ENCODE measurements at regions not wholly inside any gene's neighbourhood (a gene's known extent, or its start where the extent isn't known, plus 50 kb on each side); places are given as distances from the start of the nearest gene placed in this dataset.
"Not testable (repeated sequence)": the region's sequence is repeated elsewhere in the genome, so short reads cannot be mapped to it uniquely, and the experiment has no call there.

DNA sequence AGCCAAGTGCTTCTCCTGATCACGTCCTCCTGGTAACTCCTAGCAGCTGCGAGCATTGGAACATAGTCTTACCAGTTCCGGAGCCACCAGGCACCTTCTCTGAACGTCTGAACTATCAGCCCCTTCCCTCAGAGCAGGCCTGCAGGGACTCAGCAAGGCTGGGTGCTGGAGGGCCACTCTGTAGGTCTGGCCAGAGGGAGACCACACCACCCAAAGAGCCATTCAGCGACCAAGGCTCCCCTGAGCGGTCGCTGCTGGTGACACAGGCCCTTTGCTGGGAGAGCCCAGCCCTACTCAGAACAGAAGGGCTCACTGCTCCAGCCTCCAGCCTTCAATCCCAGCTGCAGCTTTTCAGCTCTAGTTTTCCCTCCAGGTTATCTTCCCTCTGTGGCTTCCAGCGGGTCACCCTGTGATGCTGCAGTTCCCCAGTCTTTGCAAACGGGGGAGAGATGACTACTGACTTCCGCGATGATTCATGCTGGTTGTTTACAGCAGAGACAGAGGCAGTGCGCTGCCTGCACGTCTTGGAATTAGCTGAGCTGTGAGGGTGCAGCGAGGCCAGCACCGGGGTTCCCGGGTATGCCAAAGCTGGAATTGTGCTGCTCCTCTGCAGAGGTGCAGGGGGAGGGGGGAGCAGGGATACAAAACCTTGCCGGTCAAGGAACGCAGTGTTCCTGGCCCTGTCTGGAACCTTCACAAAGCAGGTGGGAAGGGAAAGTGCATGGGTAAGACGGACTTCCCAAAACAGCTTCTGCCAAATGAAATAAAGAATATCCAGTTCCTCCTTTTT is 161.4 kb downstream of the LY86 start:
- no peak for DNase-seq (ENCODE audit: low read depth)

DNA sequence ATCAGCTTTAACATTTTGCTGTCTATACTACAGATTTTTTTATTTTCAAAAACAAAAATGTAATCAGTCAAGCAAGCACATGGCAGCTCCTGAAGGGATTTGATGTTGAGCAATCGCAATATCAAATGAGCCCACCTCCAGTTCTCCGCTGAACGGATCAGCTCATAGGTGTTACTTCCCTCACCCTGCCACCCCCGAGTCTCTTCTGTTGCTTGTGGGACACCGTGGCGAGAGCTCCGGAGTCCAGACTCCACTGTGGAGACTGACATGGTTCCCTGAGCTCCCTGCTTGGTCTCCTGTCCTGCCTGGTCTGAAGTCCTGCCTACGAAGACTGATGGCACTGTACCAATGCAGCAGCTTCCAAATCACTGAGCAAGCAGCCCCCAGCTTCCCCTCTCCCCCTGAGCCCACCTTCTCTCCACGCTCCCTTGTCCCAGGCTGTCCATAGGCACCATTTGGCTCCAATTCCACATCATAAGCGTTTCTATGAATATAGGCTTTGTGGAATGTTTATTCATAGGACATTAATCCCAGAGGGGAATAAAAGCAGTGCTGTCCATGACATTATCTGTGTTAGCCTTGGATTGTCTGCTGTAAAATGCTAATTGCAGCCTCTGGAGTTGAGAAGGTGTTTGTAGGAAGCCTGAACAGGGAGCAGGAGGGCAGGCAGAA is 162.2 kb downstream of the LY86 start:
- DNase-seq (ENCODE audit: low read depth), result no peak

DNA sequence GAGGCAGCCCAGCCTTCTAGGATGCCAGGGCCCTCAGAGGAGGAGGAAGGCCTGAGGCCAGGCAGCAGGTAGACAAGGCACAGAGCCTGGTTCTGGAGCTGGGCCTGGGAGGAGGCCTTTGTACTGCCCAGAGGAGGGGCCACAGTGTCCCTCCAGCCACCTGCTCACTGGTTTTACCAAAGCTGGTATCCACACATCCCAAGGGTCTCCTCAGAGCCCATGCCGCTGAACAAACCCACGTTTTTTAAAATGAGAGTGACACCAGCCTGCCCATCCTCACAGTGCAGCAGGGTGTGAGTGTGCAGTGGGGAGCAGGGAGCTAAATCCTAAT is 162.7 kb downstream of the LY86 start:
- DNase-seq (ENCODE audit: low read depth), result no peak

DNA sequence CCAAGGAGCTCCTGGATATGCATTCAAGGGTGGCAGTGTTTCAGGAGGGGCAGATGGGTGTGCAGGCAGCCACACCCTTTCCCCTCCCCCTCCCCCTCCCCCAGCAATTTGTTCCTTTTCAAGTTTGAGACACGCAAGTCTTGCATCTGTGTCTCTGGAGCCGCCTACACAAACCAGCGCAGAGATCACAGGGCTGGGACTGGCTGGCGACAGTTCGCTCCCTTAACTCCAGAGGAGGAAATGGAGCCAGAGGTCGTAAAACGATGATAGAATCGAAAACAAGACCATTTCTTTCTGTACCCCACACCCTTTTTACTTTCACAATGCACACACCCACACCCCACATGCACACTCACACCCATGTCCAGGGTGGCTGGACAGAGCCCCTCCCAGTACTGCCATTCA is 163.1 kb downstream of the LY86 start:
- peak; percentile 4 for DNase-seq (ENCODE audit: low read depth)

DNA sequence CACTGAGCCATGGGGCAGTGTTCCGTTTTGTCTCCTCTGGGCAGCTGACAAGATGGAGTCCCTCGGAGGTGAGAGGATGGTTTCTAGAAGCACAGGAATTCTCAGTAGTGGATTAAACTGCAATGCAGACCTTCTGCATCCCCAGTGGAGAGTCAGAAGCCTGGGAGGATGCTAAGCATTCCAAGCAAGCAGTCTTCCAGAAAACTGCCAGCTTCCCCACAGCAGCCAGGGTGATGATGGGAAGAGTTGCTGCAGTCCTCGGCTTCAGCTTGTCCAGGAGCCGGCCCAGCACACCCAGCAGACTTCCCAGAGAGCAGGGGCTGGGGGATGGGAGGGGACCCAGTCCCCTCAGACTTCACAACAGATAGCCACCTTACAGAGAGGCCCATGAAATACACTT is 163.6 kb downstream of the LY86 start:
- DNase-seq (ENCODE audit: low read depth), result no peak

DNA sequence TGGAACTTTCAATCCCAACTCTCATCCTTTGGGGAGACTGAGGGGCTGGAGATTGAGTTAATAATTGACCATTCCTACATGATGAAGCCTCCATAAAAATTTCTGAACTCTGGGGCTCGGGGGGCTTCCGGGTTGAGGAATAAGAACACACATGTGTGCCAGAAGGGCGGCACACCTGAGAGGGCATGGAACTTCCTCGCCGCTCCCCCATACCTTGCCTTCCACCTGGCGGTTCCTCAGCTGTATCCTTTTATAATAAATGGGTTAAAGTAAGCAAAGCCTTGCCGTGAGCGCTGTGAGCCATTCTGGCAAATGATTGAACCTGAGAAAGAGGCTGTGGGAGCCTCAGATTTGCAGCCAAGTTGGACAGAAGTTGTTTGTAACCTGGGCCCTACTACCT is 164.8 kb downstream of the LY86 start:
- no peak for DNase-seq (ENCODE audit: low read depth)

DNA sequence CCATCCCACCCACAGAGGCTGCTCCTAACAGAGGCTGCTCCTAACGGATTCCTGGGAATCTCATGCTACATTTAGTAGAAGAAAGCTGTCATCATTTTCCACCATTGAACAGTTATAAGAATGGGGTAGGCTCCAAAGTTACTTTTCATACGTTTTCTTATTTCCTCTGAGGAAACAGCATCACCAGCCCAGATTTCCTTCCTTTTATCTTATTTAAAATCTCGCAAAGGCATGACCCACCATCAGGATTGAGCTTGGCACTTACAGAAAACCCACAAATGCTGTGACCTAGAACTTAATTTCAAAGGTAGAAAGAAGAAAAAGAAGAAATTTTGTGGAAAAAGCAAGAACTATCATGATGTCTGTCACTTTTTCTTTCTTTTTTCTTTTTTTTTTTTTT is 168.0 kb downstream of the LY86 start:
- DNase-seq (ENCODE audit: low read depth), result no peak

DNA sequence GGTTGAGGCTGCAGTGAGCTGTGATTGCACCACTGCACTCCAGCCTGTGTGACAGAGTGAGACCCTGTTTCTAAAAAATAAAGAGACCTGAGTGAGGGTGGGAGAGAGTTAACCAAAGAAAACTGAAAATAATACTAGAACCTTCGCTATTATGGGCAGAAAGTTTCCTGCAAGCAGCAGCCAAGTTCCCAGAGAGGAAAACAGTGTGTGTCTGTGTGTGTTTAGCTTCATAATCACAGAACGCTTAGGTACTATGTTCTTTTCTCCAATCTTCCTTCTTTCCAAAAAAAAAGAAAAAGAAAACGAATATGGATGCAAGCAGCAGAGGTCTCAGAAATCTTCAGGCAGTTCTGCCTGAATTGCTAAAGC is 170.0 kb downstream of the LY86 start:
- no peak for DNase-seq (ENCODE audit: low read depth)

DNA sequence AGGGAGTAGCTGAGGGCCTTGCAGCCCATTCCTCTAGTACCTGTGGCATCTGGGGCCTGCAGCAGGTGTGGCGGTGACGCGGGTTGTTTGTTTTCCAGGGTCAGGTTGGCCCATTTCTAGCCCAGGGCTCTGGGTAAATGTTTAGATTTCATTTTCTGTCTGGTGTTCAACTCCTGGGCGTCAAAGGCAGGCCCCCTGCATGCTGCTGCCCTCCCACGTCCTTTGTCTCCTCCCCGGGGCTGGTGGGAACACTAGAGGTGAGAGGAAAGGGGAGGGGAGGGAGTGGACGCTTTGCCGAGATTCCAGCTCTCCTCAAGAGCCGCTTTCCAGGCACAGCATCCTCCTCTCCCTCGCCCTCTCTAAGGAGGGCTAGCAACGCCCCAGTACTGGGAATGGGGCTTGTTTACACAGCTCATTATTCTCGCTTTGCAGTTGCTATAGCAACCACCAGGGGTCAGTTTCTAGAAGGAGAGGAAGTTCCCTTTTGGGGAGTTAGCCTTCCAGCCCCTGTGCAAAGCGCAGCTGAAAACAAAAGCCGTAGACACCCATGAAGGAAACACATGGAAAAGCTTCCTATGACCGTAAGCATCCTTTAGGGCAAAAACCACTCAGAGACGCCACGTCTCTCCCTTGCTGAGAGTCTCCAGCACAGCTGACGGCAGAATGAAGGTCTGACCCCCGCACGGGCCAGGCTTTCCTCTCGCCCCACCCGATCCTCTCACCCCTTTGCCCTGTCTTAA is 170.6 kb downstream of the LY86 start:
- DNase-seq (ENCODE audit: low read depth), result no peak

DNA sequence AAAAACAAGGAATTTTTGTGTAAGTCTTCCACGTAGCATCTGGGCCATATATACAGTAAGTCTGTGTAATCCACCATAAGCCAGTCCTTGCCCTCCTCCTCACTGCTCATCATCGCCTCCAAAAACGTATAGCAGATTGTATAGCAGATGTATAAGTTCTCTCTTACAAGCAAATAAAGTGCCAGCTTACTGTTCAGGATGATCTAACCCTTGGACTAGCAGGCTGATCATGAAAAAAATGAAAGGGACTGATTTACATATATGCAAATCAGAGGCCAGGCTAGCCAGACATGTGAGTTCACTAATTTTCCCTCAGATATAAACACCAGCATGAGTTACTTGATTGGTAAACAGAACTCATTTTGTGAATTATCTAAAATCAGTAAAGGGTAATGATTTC is 171.5 kb downstream of the LY86 start:
- DNase-seq (ENCODE audit: low read depth), result no peak

DNA sequence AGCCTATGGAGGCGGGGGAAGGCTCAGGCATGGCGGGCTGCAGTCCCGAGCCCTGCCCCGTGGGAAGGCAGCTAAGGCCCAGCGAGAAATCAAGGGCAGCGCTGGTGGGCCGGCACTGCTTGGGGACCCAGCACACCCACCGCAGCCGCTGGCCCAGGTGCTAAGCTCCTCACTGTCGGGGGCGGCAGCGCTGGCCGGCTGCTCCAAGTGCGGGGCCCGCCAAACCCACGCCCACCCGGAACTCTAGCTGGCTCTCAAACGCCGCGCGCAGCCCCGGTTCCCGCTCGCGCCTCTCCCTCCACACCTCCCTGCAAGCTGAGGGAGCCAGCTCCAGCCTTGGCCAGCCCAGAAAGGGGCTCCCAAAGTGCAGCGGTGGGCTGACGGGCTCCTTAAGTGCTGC is 174.0 kb downstream of the LY86 start:
- DNase-seq (ENCODE audit: low read depth), result not testable (repeated sequence)

DNA sequence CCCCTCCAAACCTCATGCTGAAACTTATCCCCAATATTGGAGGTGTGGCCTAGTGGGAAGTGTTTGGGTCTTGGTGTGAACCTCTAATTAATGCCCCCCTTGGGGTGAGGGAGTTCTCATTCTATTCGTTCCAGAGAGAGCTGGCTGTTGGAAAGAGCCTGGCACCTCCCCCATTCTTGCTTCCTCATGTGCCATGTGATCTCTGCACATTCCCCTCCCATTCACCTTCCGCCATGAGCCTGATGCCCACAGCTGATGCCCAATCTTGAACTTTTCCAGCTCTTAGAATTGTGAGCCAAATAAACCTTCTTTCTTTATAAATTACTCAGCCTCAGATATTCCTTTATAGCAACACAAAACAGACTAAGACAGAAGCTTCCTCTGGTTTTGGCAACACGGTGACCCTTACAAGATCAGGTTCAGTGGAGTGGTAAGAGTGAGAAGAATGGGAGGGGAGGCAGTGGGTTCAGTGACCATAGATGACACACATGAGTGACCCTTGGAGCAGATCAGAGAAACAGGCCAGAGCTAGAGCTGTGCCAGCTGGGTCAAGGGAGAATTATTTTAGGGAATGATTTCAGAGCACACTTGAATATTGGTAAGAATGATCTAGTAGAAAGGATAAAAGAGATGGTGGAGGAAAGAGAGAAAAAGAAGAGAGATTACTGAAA is 176.4 kb downstream of the LY86 start:
- DNase-seq (ENCODE audit: low read depth), result no peak

DNA sequence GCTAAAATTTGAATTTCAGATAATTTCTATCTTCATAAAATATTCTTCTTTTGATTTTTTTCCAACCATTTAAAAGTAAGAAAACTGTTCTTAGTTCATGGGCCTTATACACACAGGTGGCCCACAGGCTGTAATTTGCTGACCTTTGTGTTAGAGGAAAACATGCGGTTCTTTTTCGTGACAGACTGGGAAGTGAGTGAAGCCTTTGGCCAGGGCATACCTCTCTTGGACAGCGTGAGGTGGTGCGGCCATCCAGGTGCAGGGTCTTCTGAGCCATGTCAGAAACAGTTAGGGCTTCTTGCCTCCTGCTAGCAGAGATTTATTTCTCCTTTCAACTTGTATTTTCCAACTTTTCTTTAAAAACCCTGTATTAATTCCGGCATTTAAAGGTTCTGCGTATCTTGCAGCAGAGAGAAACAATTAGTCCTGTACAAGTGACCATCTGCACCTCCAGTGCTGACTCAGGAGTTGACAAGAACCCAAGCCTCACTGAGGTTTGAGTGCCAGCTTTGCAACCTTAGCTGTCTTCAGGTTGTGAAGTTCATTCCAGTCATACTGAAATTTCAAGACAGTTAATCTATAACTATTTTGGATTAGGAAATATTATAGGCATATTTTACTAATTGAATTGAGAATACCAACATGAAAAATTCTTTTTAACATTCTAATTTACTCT is 177.8 kb downstream of the LY86 start:
- no peak for DNase-seq (ENCODE audit: low read depth)

DNA sequence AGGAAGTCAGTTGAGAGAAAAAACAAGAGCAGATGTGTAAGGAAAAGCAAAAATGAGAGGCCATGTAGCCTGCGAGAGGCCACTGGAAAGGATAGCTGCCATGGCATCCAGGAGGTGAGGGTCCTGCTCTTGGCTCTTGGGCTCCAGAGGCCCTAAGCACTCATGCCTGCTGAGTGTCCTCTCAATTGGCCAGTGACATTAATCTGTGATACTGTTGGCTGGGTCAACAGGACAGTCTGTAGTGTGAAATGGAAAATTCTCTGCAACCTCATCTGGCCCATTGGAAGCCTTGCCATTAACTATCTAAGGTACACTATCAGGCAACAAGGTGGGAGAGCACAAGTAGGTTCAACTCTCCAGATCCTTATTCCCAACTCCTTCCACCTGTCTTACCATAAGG is 180.9 kb downstream of the LY86 start:
- no peak for DNase-seq (ENCODE audit: low read depth)

DNA sequence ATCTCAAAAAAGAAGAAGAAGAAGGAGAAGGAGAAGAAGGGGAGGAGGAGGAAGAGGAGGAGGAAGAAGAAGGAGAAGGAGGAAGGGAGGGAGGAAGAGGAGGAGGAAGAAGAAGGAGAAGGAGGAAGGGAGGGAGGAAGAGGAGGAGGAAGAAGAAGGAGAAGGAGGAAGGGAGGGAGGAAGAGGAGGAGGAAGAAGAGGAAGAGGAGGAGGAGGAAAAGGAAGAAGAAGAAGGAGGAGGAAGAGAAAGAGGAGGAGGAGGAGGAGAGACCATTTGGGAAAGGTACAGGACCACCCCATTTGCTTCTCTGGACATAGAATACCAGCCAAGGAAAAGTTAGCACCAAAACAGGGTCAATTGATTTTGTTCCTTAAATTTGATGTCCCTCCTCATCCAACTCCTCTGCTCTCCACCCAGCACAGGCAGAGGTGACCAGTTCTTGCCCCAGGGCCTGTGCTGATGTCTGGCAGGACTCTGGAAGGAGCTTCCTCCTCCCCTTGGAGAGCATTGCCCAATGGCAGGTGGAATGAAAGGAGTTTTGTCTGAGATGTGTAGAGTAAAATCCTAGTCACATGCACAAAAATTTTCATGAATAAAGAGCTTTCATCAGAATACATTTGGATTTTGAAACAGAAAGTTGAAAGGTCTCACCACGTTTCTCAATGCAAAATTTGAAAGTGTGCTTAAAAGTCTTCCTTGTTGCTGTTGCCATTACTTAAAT is 182.9 kb downstream of the LY86 start:
- no peak for DNase-seq (ENCODE audit: low read depth)

DNA sequence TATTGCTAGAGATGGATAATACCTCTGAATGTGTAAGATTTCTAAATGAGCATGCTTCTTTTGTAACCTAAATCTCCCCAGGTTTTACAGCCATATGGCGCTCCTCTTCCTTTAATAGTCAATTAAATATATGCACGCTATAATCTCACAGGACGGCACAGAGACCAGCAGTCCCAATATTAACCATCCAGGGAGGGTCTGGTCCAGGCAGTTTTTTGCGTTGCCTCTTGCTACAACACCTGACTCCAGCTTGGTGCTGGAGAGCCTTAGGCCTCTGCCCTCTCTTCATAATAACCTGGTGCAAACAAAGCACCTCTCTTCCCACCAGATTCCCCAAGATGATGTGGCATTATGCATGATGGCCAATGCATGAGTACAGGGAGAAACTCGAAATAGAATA is 183.4 kb downstream of the LY86 start:
- DNase-seq (ENCODE audit: low read depth), result no peak

DNA sequence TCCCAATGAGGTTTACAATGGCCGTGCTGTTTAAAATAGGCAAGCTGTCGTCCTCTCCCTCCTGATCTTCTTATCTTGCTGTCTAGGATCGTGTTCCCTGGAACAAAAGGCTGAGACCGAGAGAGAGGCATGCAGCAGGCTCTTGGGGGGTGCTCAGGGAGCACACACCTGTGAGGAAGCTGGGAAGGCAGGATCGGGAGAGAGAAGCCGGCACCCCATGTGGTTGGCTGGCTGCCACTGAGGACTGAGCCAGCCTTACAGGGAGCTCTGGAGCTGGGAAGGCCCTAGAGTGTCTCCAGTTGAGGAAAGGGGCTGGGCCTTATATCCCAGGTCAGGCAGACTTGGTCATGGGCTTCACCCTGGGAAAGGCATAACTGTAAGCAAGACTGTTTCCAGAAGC is 184.2 kb downstream of the LY86 start:
- DNase-seq (ENCODE audit: low read depth), result no peak

DNA sequence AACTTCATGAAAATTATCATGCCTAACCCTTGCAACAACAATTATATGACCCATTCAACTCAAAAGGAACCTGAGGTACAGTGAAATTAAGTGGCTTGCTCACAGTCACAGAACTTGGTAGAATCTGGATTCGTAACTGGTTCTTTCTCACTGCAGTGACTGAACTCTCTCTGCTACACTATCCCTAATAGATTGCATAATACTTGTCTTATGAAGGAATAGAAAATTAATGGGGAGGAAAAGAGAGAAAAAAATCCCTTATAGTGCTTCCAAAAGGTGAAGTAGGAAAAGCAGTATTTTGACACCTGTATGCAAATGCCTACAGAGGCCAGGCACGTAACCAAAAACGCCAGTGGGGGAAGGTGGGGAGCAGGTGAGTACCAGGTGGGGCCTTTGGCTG is 186.6 kb downstream of the LY86 start:
- no peak for DNase-seq (ENCODE audit: low read depth)

DNA sequence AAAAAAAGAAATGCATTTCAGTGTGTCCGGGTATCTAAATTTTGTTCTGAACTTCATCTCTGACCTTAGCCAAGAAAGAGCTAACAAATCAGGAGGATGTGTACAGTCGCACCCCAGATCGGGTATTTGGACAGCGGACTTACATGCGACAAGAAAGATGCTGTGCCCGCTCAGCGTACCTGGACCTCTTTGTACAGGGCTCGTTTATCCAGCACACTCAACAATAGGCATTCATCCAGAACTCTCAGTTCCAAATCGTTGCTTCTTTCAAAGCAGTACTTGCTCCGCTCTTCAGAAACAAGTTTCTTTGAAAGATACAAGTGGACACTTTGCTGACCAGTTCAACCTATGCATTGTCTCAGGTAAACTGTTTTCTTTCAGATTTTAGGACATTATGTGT is 191.7 kb downstream of the LY86 start:
- no peak for DNase-seq (ENCODE audit: low read depth)

DNA sequence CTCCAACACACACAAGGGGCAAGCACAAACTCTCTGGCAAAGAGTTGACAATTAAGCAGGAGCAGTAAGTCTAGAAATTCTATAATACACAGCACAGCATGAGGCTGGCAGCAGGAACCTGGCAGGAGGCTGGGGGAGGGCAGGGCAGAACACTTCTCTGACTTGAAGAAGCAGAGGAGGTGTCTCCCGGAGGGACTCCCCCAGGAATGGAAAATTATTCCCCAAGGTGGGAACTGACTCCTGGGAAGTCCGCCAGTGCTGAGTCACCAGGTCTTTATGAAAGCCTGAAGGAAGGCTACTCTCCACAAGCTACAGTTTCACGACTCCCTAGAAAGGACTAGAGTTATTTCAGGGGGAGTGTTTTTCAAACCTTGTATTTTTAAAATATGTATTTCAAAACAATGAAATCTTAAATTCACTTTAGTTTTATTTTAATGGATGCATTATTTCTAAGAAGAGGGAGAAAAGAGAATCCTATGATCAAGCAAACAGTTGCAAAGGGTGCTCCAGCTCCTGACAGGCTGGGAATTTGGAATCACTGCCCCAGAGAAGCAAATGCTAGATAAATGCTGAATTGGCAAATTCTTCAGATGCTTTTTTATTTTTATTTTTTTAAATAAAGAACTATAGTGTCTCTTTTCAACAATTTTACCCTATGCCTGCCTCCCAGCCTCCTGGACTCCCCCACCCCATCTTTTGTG is 192.8 kb downstream of the LY86 start:
- no peak for DNase-seq (ENCODE audit: low read depth)

DNA sequence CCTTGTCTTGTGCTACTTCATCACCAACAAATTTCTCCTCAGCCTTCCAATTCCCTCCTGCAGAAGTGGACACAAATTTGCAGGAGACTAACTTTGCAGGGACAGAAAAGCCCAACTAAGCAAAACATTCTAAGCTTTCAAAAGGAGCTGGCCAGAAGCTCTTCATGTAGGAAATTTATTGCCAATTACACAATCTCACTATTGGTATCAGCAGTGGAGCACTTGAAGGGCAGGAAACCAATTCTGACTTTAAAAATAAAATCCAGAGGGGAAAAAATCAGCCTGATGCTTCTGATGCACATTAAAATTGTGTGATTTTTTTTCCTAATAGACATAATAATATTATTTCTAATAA is 193.3 kb downstream of the LY86 start:
- no peak for DNase-seq (ENCODE audit: low read depth)

Data from stimulated activated CD8-positive, alpha-beta memory T cell treated with anti-CD3 and anti-CD28 coated beads, Interleukin-4, amount 100 ng/mL, for 24 hours (primary cell).